OCI-LY7 (cell line): ENCODE measurements at regions not wholly inside any gene's neighbourhood (a gene's known extent, or its start where the extent isn't known, plus 50 kb on each side); places are given as distances from the start of the nearest gene placed in this dataset.
"Not testable (repeated sequence)": the region's sequence is repeated elsewhere in the genome, so short reads cannot be mapped to it uniquely, and the experiment has no call there.

Source experiments
- BruUV-seq: library from RNA; stranded (reverse); fragments of 400-500 nt; replicated peaks from 2 replicates; lab custom pipeline; 2021; lab: Mats Ljungman, UMichigan
- CTCF ChIA-PET: fragments of 300-600 bp; sonication (Branson Sonifier 250); formaldehyde crosslinking; loops from one replicate; lab custom pipeline; 2022; ENCODE audit warnings: antibody characterized with exemption; ENCODE audit not compliant: unreplicated experiment; lab: Charles Lee
- POLR2A ChIA-PET: fragments of 300-600 bp; sonication (Branson Sonifier 250); formaldehyde crosslinking; loops from one replicate; lab custom pipeline; 2022; ENCODE audit warnings: antibody characterized with exemption; lab: Charles Lee
- DNase-seq: peaks from one replicate; pipeline ENCODE4 v3.0.0-alpha.2; 2015; ENCODE audit warnings: low spot score
- H2AFZ ChIP-seq: fragments of 200-600 bp; sonication (generic), shearing (Covaris generic); 2 replicates; pipeline ENCODE4 v1.6.1; 2014; ENCODE audit warnings: mild to moderate bottlenecking, antibody characterized with exemption, low read length, moderate library complexity
- H3K27ac ChIP-seq: fragments of 200-600 bp; sonication (generic); 2 replicates; pipeline ENCODE4 v1.5.1; 2014; ENCODE audit warnings: mixed run types, low read depth, mild to moderate bottlenecking, moderate library complexity, low read length, inconsistent platforms; ENCODE audit not compliant: poor library complexity, severe bottlenecking
- H3K36me3 ChIP-seq: fragments of 200-600 bp; sonication (generic); 2 replicates; pipeline ENCODE4 v1.6.1; 2014; ENCODE audit warnings: mild to moderate bottlenecking, antibody characterized with exemption, low read length, moderate library complexity, mixed read lengths; ENCODE audit not compliant: insufficient read depth
- H3K4me1 ChIP-seq: fragments of 200-600 bp; sonication (generic); 2 replicates; pipeline ENCODE4 v1.5.1; 2014; ENCODE audit warnings: mild to moderate bottlenecking, low read length; ENCODE audit not compliant: insufficient read depth, poor library complexity, severe bottlenecking
- H3K4me2 ChIP-seq: fragments of 200-600 bp; sonication (generic); 2 replicates; pipeline ENCODE4 v1.6.1; 2014; ENCODE audit warnings: mild to moderate bottlenecking, low read length
- H3K4me3 ChIP-seq: fragments of 200-600 bp; sonication (generic); 2 replicates; pipeline ENCODE4 v1.5.1; 2014; ENCODE audit warnings: mild to moderate bottlenecking, low read depth, low read length; ENCODE audit not compliant: poor library complexity, severe bottlenecking
- H3K79me2 ChIP-seq: fragments of 200-600 bp; sonication (generic); 2 replicates; pipeline ENCODE4 v1.6.1; 2016; ENCODE audit warnings: low read depth, mild to moderate bottlenecking, low read length, moderate library complexity, mixed read lengths; ENCODE audit not compliant: insufficient read depth
- H3K9me2 ChIP-seq: fragments of 200-600 bp; sonication (generic); 2 replicates; pipeline ENCODE4 v1.6.1; 2016; ENCODE audit warnings: mild to moderate bottlenecking, low read length, mixed read lengths; ENCODE audit not compliant: insufficient read depth
- H3K9me3 ChIP-seq: fragments of 200-600 bp; sonication (generic); 2 replicates; pipeline ENCODE4 v1.6.1; 2014; ENCODE audit warnings: mild to moderate bottlenecking, mixed run types, low read length, mixed read lengths
- H4K20me1 ChIP-seq: fragments of 200-600 bp; sonication (generic); 2 replicates; pipeline ENCODE4 v1.6.1; 2014; ENCODE audit warnings: mild to moderate bottlenecking, antibody characterized with exemption, low read length, moderate library complexity, mixed read lengths; ENCODE audit not compliant: insufficient read depth
- EZH2phosphoT487 ChIP-seq: fragments of 200-600 bp; sonication (generic); IDR thresholded peaks from 2 replicates; pipeline ENCODE4 v1.6.1; 2018; ENCODE audit warnings: low read depth, borderline replicate concordance, mild to moderate bottlenecking, mixed run types, antibody characterized with exemption, low read length, moderate library complexity, mixed read lengths
- intact Hi-C: fragments of 100-400 bp; cut with micrococcal nuclease; formaldehyde crosslinking; loops from one replicate; pipeline ENCODE4 v1.10.0; 2022; ENCODE audit not compliant: unreplicated experiment
- TF ChIP-seq, protein P1 (sequence below): fragments of 200-600 bp; sonication (generic); conservative IDR thresholded peaks from 2 replicates; pipeline ENCODE4 v1.5.1; 2014; ENCODE audit warnings: mild to moderate bottlenecking, antibody characterized with exemption, low read length, moderate library complexity, mixed read lengths

- H3K27ac ChIP-seq = no peak overlapping the region
- POLR2A ChIA-PET = no interaction called here
- TF ChIP-seq, protein P1, sequence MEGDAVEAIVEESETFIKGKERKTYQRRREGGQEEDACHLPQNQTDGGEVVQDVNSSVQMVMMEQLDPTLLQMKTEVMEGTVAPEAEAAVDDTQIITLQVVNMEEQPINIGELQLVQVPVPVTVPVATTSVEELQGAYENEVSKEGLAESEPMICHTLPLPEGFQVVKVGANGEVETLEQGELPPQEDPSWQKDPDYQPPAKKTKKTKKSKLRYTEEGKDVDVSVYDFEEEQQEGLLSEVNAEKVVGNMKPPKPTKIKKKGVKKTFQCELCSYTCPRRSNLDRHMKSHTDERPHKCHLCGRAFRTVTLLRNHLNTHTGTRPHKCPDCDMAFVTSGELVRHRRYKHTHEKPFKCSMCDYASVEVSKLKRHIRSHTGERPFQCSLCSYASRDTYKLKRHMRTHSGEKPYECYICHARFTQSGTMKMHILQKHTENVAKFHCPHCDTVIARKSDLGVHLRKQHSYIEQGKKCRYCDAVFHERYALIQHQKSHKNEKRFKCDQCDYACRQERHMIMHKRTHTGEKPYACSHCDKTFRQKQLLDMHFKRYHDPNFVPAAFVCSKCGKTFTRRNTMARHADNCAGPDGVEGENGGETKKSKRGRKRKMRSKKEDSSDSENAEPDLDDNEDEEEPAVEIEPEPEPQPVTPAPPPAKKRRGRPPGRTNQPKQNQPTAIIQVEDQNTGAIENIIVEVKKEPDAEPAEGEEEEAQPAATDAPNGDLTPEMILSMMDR = no peak
- no peak for TF ChIP-seq EZH2phosphoT487
- intact Hi-C loops = no loop called here
- no peak overlapping the region for H3K4me2 ChIP-seq
- DNase-seq = no peak
- no peak overlapping the region for H2AFZ ChIP-seq
- no peaks in the 10 kb centered on the region for H3K36me3 ChIP-seq
- H3K4me3 ChIP-seq = no peak overlapping the region
- no peaks in the 10 kb centered on the region for H3K4me1 ChIP-seq
- no TSS peak for BruUV-seq
- H3K9me3 ChIP-seq = no peaks in the 10 kb centered on the region
- CTCF ChIA-PET = no interaction called here
- no peaks in the 10 kb centered on the region for H3K9me2 ChIP-seq
- no peaks in the 10 kb centered on the region for H3K79me2 ChIP-seq
- no peaks in the 10 kb centered on the region for H4K20me1 ChIP-seq
Observed at GRCh38 chr9:78712903-78713613, 416.1 kb downstream of the PSAT1 start.

DNA sequence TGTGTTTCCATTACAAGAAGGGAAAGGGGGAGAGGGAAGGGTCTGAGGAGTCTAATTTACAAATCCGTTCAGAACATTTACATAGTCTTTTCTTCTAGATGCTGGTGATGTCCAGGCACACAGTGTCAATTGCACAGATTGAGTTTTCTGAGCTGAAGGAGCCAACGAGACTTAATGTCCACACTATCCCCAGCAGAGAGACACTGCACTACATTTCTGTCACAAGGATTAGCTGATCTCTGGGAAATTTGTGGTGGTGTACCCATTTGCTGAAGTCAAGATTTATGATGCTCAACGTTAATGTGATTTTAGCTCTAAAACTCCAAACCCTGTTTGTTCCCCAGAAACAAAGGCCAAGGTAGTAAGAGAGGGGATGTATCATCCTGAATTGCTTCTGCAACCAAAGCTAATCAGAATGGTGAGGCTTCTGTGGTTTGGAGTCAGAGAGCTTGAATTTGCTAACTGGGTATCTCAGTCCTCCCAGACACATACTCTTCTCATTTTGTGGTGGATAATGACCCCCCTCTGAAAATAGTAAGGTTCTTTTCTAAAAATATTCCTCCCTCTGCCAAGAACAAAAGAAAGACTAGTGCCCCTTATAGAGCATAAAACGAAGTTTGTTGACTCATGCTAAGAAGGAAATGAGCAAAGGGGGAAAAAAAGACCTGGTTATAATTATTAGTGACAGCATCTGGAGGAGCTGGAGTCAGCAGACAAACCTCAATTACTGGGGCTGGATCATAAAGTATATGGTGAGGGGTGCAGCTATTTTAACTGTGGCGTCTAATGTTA, 416.9 kb downstream of the PSAT1 start:
- ChIA-PET CTCF (interaction anchor here (0.5 kb wide), 1 partner anchor 9 kb away, joined by 3 read pairs; no protein-coding TSS in a partner anchor), POLR2A (no interaction called here)
- Histone ChIP-seq H3K4me3 (no peak overlapping the region), H3K79me2 (no peaks in the 10 kb centered on the region), H3K36me3 (no peaks in the 10 kb centered on the region), H3K4me2 (no peak overlapping the region), H2AFZ (no peak overlapping the region), H3K9me3 (no peaks in the 10 kb centered on the region), H3K4me1 (no peaks in the 10 kb centered on the region), H4K20me1 (no peaks in the 10 kb centered on the region), H3K27ac (no peak overlapping the region), H3K9me2 (no peaks in the 10 kb centered on the region)
- no TSS peak for BruUV-seq
- DNase-seq = no peak
- intact Hi-C loops = no loop called here
- TF ChIP-seq, protein P1 = no peak
- TF ChIP-seq EZH2phosphoT487 = no peak

DNA sequence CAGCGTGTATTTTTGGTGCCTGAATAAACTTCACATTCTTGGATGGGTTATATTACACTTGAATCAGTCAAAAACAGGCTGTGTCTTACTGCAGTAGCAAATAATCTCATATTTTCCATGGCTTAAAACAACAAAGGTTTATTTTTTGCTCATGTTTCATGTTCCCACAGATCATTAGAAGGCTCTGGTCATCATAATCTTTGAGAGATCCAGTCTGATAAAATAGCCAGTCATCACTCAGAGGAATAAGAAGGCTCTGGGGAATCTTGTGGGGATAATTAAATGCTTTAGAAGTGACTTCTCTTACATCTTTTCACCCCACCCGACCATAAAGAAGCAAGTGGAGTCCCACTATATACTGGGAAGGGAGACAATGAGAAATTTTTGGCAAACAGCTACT, 417.7 kb downstream of the PSAT1 start:
- Histone ChIP-seq H3K36me3 (no peaks in the 10 kb centered on the region), H3K4me1 (no peaks in the 10 kb centered on the region), H3K9me2 (no peaks in the 10 kb centered on the region), H3K9me3 (no peaks in the 10 kb centered on the region), H3K79me2 (no peaks in the 10 kb centered on the region), H3K4me2 (no peak overlapping the region), H3K27ac (no peak overlapping the region), H2AFZ (no peak overlapping the region), H4K20me1 (no peaks in the 10 kb centered on the region), H3K4me3 (no peak overlapping the region)
- POLR2A ChIA-PET = no interaction called here
- intact Hi-C loops = no loop called here
- TF ChIP-seq EZH2phosphoT487 = no peak
- TF ChIP-seq, protein P1 = no peak
- BruUV-seq = no TSS peak
- no peak for DNase-seq
- CTCF ChIA-PET = no interaction called here

GRCh38 chr9:78719029-78719428, 422.1 kb downstream of the PSAT1 start:
- H3K4me1 ChIP-seq, H2AFZ ChIP-seq, H4K20me1 ChIP-seq, intact Hi-C loops, H3K9me3 ChIP-seq, H3K4me2 ChIP-seq, H3K36me3 ChIP-seq, H3K4me3 ChIP-seq, H3K79me2 ChIP-seq, H3K9me2 ChIP-seq, DNase-seq, CTCF ChIA-PET, H3K27ac ChIP-seq, POLR2A ChIA-PET, BruUV-seq: not testable (repeated sequence)
